Stimulated activated CD8-positive, alpha-beta memory T cell treated with anti-CD3 and anti-CD28 coated beads, Interleukin-12 subunit alpha, Interleukin-12 subunit beta, amount 100 ng/mL, for 24 hours (primary cell): ENCODE measurements at regions not wholly inside any gene's neighbourhood (a gene's known extent, or its start where the extent isn't known, plus 50 kb on each side); places are given as distances from the start of the nearest gene placed in this dataset.
"Not testable (repeated sequence)": the region's sequence is repeated elsewhere in the genome, so short reads cannot be mapped to it uniquely, and the experiment has no call there.

Source experiments
- DNase-seq: peaks from one replicate; pipeline ENCODE4 v3.0.0-alpha.2; 2020; ENCODE audit errors: extremely low read depth

DNA sequence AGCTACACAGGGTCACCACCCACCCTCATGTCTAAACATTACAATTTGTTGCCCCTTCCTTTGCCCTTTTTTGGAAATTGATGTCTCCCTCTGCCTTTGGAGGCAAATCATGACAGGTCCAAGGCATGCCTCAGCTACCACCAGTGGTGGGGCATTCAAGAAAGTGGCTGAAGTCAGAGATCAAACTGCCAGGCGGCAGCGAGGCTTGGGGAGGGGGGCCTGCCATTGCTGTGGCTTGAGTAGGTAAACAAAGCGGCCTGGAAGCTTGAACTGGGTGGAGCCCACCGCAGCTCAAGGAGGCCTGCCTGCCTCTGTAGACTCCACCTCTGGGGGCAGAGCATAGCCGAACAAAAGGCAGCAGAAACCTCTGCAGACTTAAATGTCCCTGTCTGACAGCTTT, 152.0 kb upstream of the ATP2B2 start:
- DNase-seq: not testable (repeated sequence)

DNA sequence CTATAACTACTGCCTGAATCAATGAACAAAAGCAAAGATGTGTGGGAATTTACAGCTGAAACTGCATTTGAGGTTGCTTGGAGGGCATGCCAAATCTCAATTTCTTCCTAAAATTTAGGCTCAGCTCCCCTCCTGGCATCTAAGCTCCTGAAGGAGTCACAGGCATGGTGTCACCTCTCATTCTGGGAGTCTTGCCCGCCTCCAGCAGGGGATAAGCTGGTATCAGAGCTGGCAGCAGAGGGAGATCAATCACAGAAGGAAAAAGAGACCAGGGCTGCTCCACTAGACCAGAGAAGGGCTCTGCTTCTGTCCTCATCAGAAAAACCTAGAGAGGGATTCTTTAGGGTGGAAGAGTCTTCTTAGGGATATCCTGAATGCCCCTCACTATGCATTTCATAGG, 150.4 kb upstream of the SLC6A11 start:
- no peak for DNase-seq

DNA sequence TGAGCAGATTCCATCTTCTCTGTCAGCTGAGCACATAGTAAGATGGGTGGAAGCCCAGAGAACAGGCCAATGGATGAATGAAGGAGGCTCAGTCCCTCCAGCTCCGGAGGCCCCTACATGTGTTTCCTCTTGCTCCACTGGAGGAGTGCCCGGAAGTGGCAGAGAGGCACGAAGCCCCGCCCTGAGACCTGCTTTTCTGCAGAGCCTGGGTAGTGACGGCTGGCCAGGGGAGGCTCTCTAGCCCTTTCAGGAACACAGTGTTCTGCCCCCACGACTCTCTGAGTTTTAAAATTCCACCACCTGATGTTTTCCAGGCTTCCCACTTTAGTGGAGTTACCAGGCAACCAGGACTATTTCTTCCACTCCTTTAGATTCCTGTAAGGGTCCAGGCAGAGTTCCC, 149.4 kb upstream of the SLC6A11 start:
- DNase-seq: no peak

DNA sequence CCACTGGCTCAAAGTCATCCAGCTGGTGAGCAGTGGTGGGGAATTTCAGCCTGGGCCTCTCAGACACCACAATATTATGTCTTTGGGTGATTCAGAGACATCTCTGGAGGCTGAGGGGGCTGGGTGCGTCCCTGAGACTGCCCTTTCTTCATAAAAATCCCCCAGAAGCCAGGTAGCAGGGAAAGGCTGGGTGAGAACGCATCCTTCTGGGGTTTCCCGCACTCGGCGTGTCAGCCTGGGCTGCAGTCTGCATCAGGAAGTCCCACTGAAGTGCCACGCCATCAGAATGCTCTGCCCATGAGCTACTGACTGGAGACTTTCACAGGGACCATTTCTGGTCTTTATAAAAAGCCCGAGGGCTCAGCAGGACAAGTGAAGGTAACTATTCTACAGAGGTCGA, 148.8 kb upstream of the SLC6A11 start:
- no peak for DNase-seq

DNA sequence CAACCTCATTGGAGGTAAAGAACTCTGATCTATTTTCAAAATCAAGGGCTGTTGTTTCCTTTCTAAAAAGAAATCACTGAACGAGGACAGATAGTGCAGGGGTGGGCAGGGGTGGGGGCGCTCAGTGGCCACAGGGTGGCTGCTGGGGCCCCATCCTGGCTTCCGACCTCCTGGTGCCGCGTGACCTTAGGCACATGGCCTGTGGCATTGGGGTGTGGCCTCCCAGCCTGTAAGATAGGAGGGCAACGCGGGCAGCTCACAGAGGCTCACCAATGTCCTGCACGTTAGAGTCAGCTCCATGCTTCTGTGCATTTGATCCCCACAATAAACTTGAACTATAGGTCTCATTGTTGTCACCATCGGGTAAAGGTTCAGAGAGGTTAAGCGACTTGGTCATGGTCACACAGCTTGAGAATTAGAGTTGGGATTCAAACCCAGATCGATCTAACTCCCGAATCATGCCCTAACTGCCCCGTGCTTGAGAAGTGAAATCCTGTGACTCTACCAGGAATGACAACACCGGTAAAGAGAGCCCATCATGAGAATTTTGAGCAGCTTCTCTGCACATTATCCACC, 148.0 kb upstream of the SLC6A11 start:
- DNase-seq: no peak

DNA sequence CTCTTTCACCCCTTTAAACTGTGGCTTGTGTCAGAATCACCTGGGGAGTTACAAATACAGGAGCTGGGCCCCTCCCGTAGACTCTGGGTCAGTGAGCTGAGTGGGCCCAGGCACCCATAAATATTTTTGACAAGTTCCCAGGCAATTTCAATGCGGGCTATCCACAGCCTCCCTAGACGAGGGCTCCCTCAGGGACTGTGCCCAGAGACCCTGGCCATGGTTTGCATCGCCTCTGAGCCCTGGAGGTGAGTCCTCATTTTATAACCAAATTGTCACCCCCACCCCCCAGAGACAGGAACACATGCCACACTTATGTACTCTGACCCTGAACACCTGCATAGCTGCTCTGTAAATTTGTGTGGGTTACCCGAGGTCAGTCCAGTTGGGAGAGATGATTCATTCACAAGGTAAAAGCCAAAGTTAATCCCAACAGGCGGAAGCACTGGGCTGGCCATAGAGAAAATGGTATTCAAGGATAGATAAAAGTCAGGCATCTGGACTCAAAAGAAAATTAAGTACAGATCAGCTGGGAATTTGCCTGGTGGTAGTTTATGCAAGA, 146.5 kb upstream of the SLC6A11 start:
- DNase-seq: no peak

DNA sequence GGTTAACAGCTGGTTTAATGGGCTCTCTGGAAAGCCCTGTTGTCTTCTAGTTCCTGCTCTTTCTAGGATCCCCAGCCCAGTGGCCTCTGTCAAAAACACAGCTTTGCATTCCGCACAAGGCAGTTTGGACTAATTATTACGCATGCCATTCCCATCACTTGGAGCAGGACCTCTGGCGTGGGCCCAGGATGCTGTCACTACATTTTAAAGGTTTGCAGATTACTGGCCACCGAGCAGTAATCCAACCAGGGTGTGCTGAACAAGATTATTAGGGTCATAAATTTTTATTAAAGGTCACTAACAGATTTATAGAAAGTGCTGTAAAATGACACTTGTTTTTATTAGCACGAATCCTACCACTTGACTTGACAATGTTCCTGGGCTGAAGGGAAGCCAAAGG, 143.6 kb upstream of the SLC6A11 start:
- no peak for DNase-seq

DNA sequence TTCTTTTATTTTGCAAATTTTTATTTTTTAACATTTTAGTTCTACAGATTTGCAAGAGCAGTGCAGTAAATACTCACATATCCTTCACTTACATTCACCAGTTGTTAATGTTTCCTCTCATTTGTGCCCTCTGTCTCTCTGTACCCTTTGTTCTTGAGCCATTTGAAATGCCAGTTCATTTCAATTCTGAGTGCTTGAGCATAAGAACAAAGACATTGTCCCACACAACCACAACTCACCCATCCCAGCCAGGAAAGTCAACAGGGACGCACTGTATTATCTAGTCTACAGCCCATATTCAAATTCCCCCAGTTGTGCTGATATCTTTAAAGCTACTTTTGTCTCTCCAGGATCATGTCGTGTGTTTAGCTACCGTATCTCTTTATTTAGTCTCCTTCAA, 141.4 kb upstream of the SLC6A11 start:
- no peak for DNase-seq

DNA sequence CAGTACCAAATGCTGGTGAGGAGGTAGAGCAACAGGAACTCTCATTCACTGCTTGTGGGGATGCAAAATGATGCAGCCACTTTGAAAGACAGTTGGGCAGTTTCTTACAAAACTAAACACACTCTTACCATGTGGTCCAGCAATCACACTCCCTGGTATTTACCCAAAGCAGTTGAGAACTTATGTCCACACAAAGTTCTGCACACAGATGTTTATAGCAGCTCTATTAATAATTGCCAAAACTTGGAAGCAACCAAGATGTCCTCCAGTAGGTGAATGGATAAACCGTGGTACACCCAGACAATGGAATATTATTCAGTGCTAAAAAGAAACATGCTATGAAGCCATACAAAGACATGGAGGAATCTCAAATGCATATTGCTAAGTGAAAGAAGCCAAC, 139.1 kb upstream of the SLC6A11 start:
- no peak for DNase-seq

DNA sequence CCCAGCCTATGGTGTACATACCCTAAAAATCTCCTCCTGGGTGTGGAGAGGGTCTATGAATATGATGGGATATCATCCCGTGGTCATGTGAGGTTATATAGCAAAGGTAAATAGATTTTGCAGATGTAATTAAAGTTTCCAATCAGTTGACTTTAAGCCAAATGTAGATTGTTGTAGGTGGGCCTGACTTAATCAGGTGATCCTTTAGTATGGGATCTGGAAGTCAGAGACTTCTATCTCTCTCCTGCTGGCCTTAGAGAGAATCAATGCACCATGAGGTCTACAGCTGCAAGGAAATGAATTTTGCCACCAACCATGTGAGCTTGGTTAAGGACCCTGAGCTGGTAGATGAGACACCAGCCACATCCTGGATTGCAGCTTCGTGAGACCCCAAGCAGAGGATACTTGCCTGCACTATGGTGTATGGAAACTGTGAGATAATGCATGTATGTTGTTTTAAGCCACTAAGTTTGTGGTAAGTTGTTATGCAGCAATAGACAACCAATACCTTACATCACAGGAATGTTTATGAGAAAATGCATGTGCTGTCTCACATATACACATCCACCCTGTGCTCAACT, 137.1 kb upstream of the SLC6A11 start:
- DNase-seq: no peak

DNA sequence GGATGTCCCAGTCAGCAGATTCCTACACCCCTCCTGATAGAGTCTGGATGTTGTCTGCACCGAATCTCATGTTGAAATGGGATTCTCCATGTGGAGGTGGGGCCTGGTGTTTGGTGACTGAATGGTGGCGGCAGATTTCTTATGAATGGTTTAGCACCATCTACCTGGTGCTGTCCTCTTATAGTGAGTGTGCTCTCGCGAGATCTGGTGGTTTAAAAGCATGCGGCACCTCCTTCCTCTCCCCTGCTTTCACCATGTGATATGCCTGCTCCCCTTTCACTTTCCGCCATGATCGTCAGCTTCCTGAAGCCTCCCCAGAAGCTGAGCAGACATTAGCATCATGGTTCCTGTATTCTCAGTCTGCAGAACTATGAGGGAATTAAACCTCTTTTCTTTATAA, 135.2 kb upstream of the SLC6A11 start:
- DNase-seq: no peak

DNA sequence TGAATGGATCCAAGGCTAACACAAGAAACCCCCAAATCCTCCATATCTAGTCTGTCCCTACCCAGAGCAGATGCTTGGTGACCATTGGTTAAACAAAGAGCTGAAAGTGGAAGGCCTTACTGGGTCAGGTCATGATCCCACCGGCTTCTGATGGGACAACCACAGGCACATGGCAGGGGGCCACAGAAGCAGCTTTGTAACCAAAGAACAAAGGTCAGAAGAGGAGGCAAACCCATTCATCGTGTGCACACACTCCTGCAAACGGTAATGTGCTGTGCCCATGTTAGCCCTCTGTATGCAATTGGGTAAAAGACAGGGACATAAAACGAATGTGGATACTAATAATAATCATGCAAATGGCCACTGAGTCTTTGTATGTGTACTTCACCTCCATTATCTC, 133.3 kb upstream of the SLC6A11 start:
- DNase-seq: no peak

DNA sequence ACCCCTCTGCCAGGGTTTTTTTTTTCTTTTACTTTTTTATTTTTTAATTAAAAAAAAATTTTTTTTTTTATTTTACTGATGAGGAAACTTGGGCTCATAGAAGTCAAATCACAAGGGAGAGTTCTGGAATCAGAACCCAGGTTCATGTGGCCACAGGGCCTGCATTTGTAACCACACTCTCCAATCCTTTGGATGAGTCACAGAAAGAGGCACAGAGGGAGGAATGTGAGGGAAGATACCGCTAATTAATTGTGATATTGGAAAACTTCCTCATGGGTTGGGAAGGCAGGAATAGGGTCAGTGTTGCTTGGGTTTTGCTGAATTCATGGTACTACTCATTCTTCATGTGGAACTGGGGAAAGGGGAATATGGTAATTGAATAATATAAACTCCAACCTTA, 132.9 kb upstream of the SLC6A11 start:
- no peak for DNase-seq

DNA sequence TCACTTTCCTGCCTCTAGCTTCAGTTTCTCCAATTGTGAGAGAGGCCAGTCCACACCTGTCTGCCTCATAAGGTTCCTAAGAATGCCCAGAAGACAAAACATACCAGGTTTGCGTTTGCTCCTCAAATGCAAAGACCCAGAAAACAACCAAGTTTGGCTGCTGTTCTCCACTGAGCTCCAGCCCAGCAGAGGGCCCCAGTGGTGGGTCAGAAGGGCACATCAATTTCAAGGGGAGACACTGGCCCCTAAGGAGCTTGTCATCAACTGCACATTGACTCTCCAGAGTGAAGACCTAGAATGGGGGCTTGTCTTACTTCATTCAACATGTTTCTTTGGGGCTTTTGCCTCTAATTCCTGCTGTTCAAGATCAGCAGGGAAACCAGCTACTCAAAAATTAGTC, 127.9 kb upstream of the SLC6A11 start:
- DNase-seq: no peak

DNA sequence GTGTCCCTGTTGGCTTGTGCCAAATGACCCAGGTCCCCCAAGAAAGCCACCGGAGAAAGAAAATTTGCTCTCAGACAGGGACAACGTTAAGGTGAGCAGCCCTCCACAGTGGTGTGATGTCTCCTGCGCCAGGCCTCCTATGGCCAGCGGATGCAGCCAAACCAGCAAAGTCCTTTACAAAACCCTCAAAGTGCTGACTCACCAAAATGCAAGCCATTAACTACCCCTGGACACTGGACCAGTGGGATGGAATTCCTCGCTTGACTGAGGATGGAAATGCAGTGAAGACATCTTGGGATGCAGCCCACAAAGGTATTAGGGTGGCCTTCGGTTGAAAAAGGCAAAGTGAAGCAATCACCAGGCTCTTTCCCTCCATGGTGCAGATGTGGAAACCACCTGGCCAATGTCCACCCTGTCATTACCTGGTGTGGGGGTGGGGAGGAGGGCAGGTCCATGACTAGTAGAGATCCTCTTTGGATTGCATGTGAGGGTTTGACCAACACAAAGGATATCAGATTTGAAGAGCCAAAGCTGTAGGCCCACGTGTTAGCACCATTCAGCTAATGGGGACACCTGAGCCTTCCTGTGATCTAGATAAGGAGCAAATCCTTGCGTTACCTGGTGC, 127.4 kb upstream of the SLC6A11 start:
- no peak for DNase-seq

DNA sequence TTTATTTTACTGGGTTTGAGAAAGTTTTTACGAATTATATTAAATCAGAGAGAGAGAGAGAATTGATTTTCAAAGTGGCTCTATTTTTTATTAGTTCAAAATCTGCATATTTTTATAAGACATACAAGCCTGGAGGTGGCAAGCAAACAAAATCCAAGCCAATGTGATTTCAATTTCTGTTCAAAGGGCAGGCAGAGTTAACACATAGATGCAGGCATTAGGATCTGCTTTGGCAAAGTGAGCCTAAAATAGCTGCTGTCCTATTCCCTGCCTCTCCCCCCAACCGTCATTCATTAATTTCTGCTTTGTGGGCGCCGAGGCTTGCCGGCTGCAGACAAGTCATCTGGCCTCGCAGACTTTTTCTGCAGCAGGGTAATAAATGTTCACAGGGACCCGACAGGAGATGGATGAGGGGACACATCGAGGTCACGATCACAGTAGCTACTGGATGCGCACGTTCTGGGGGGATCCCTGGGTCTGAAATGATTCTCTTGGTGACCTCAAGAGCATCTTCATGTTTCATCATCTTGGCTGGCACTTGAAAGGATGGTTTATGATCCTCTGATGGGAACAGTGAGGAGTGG, 123.9 kb upstream of the SLC6A11 start:
- no peak for DNase-seq

DNA sequence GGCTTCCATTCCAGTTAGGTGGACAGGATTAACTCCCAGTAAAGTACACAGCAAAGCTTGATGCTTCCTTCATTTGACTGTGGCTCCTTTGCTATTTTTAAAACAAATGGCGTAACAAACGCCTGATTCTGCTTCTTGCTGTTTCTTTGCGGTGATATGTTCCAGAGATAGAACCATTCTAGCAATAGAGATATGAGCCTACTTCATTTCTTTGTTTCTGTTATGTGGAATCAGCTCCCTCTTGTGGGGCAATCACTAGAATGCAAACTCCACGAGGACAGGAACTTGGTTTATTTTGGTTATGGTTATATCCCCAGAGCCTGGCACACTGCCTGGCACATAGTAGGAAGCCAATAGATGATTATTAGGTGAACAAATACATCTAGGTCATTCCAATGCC, 122.6 kb upstream of the SLC6A11 start:
- no peak for DNase-seq

DNA sequence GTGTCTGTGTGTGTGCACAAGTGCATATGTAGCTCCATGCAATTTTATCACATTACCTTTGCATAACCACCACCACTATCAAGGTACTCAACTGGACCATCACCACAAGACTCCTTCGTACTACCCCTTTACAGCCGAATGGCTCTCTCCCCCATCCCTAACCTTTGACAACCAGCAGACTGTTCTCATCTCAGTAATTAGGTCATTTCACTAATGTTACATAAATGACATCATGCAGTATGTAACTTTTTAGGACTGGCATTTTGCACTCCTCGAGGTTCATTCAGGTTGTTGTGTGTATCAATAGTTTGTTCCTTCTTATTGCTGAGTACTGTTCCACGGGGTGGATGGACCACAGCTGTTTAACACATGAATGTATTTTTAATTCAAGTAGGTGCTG, 121.8 kb upstream of the SLC6A11 start:
- DNase-seq: no peak

DNA sequence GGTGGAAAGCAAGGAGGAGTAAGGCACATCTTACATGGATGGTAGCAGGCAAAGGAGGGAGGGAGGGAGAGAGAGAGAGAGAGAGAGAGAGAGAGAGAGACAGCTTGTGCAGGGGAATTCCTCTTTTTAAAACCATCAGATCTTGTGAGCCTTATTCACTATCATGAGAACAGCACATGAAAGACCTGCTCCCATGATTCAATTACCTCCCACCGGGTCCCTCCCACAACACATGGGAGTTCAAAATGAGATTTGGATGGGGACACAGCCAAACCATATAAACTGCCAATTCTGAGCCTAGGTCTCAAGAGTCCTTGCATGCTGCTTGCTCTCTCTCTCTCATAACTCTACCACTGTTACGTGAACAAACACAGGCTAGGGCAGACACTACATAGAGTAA, 120.8 kb upstream of the SLC6A11 start:
- not testable (repeated sequence) for DNase-seq

DNA sequence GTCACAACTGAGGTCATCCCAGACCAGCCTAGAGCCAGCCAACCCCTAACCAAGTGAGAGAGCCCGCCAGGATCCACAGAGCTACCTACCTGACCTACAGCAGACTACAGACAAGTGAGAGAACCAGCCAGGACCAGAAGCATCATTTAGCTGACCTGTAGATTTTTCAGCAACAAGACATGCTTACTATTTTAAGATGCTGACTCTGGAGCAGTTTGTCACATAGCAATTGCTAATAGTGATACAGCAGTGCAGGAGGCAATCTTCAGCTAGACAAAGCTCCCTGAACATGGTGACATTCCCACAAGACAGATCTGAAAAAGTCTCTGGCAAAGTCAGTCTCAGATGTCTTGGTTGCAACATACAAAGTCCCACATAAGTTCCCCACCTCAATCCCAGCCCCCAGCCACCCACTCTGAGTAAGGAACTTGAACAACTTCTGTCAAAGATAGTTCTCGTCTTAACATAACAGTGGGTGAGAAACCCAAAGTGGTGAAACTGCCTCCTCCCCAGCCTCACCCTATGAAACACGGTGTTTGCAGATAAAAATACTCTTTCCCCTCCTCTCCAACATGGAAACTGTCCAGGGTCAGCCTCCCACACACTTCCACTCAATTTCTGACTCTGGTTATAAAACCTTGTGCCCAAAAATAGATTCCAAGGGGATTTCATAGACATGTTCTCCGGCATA, 120.3 kb upstream of the SLC6A11 start:
- DNase-seq: no peak

DNA sequence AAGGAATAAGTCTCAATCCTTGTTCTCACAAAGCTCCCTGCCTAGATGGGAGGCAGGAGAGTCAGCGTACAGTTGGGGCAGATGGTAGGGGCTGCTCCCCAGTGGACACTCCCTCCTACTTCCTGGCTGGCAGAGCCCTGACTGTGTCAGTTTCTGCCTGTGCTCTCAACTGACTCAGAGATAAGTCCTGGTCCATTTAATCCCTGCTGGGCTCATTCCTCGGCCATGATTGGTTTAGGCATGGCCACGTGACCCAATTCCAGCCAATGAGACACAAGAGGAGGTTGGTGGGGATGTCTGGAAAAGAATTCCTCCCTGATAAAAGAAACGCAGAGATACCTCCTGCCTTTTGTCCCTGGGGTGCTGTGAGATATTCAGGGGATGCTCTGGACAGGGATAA, 118.1 kb upstream of the SLC6A11 start:
- DNase-seq: no peak

DNA sequence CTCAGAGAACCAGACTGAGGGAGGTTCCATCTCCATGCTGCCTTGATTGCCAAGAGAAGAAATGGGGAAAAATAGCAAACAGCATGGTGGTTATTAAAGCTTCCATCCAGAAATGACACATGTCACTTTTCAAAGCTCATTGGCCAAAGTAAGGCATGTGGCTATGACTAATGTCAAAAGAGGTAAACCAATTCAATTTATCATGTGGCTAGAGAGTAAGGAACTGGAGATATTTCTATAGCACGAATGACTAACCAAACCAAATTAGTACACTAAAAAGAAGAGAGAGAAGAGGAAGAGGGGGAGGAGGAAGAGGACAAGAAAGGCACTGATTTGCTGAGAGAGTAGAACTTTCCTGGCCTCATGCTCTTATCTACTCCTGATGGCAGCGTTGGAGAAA, 115.2 kb upstream of the SLC6A11 start:
- no peak for DNase-seq
